GM18519 (cell line): ENCODE measurements at regions not wholly inside any gene's neighbourhood (a gene's known extent, or its start where the extent isn't known, plus 50 kb on each side); places are given as distances from the start of the nearest gene placed in this dataset.

Source experiments
- ATAC-seq: cut with Tn5 transposase; IDR thresholded peaks from one replicate; pipeline ENCODE4 v1.9.1; 2021; ENCODE audit warnings: mild to moderate bottlenecking, moderate library complexity; ENCODE audit not compliant: unreplicated experiment, low FRiP score

GRCh38 chr2:236688157-236688556 is 118.5 kb downstream of the ACKR3 start:
- ATAC-seq, result no peak

DNA sequence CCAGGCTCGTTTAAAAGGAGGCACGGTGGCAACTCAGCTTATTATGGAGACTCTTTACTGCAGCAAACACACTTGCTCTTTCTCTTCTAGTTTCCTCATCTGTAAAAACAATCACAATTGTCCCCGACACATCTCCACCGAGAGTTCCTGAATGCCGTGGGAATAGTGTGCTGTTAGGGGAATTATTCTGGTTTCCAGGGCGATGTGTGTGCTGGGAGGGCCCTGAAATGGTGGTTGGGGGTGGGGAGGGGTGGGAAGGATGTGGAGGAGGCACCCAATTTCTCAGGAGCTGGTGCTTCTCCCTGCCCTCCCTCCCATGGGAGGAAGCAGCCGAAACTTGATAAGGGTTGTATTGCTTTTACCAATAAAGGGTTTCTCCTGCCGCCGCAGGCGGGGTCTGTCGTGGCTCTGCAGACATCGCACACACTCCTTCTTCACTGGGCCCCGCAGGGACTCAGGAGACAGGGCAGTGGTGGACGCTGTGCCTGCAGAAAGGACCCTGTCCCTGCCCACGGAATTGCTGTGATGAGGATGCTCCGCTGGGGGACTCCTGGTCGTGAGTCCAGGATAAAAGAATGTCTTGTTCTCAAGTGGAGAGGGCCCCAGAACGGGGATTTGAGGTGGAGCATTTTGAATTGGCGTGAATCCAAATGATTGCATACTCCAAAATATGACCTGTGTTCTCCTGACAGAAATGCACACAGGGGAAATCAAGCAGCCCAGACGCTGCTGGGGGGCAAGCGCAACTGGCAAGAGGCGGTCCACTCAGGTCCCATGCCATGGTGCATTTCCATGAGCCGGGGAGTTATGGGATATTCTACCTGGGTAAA is 119.2 kb downstream of the ACKR3 start:
- no peak for ATAC-seq

- ATAC-seq, result no peak
Measured at GRCh38 chr2:236689393-236689700, 119.7 kb downstream of the ACKR3 start.

DNA sequence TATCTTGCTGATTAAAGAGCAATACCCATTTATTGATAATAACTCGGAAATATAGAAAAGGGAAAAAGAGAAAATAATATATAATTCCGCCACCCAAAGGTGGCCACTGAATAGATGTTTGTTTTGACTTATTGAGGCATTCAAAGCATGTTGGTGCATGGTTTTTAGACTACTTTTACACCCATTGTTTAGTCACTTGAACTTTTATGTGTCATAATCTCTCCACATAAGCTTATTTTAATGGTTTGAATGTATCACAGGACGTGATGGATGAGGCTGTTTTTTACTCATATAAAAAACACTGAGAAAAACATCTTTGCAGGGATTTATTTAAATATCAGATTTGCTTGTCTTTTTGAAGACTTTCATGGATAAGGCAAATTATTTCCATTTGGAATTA is 120.4 kb downstream of the ACKR3 start:
- no peak for ATAC-seq

- no peak for ATAC-seq
Measured at GRCh38 chr2:236690726-236691125, 121.1 kb downstream of the ACKR3 start.

DNA sequence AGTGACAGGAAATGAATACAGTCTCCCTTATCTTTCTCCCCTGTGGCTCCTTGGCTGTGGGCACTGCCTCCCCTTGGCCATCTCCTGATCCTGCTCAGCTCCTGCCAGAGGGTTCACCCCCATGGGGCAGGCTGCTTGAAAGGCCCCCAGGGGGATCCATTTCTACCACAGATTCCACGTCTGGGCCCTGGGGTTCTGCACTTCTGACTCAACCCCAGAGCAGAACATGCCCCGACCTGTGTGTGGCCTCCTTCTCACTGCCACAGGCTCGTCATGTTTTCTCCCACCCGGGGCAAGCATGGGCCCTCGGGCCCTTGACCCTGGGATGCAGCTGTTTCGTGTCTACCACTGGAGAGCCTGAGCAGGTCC is 122.2 kb downstream of the ACKR3 start:
- no peak for ATAC-seq

GRCh38 chr2:236692937-236693336 is 123.3 kb downstream of the ACKR3 start:
- ATAC-seq, result no peak

DNA sequence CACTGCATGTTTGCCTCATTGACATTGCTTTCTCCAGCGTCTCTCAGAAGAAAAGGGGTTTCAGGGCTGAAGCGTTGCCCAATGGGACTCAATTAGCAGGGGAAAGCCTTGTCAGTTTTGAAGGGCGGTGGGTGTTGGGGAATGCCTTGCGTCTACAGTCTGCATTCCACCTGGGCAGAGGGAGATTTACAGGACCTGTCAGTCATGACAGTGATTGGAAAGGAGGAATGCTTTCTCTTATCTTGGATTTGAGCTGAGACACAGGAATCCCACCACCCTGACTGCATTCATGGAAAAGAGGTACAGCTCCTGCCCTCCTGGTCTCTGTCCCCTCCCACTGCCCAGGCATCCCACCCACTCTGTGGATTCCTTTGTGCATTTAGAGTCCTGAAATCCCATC is 123.9 kb downstream of the ACKR3 start:
- no peak for ATAC-seq

DNA sequence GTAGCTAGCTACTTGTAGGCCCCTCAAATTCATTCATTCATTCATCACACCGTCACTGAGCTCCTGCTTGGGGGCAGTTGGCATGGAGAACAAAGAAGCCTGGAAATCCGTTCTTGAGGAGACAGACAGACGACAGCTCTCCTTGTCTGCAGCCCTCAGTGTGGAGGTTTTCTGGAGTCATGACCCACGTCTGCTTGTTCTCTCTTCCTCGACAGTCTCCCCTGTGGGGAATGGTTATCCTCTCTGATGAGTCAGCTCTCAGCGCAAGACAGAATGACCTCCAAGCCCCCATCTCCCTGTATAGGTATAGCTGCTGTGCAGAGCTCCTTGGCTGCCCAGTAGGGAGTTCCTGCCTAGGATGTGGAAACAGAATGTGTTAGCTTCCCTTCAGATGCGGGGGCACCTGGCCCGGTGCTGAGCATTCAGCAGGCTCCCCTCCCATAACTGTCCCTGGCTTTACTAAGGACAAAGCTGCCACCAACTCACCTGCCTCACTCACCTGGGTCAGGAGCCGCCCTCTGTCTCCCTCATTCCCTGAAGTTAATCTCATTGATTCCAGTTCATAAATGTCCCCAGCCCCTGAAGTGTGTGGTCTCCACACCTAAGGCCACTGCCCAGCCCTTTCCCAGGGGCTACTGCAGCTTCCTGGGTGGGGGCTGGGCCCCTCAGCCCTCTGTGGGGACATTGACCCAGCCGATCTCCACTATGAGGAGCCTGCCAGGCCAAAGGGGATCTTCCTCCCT is 124.7 kb downstream of the ACKR3 start:
- no peak for ATAC-seq

DNA sequence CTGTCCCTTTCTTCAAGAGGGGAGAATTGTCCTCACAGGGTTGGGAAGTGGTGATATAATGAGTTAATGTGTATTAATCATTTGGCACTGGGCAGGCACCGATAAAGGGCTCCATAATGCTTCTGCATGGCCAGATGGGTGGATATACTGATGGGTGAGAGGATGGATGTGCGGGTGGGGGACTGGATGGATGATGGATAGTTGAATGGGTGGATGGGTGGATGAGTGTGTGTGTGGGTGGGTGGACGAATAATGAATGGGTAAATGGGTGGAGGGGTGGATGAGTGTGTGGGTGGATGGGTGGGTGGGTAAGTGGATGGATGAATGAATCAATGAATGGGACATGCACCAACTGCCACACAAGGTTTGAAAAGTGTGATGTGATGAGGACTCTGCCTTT is 127.2 kb downstream of the ACKR3 start:
- no peak for ATAC-seq

- ATAC-seq, result no peak
Measured at GRCh38 chr2:236698016-236698627, 128.5 kb downstream of the ACKR3 start.

DNA sequence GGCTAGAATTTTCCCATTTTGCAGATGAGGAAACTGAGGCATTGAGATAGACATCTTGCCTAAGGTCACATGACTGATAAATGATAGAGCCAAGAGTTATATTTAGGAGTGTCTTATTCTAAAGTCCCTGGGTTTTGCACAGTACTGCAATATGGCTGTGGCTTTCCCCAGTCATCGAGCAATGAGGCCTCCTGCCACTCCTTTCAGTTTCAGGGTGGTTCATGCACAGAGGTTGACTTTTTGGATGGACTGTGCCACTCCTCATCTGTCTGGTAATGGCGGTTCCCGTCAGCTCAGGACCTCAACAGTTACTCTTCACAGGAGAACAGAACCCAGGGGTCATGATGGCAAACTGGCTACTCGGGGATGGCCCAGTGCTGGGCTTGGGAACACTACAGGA is 131.1 kb downstream of the ACKR3 start:
- no peak for ATAC-seq

GRCh38 chr2:236702657-236703372 is 133.2 kb downstream of the ACKR3 start:
- no peak for ATAC-seq

- no peak for ATAC-seq
Measured at GRCh38 chr2:236703373-236703709, 133.7 kb downstream of the ACKR3 start.

- ATAC-seq, result no peak
Measured at GRCh38 chr2:236703906-236704305, 134.3 kb downstream of the ACKR3 start.

DNA sequence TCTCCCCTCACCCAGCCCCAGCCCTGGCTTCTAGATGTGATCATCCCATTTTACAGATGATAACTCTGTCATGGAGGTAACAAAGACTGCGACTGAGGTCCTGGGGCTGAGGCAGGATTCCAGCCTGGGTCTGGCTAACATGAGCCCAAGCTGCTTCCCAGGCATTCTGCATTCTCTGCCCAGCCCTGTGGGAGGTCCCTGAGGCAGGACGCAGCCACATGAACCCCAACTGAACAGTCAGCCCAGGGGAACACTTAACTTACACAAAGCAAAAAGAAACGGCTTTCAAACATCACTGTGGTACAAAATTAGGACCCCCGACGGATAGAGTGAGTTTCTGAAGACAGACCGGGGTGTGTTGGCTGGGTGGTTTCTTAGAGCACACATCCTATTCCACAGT is 135.3 kb downstream of the ACKR3 start:
- no peak for ATAC-seq

DNA sequence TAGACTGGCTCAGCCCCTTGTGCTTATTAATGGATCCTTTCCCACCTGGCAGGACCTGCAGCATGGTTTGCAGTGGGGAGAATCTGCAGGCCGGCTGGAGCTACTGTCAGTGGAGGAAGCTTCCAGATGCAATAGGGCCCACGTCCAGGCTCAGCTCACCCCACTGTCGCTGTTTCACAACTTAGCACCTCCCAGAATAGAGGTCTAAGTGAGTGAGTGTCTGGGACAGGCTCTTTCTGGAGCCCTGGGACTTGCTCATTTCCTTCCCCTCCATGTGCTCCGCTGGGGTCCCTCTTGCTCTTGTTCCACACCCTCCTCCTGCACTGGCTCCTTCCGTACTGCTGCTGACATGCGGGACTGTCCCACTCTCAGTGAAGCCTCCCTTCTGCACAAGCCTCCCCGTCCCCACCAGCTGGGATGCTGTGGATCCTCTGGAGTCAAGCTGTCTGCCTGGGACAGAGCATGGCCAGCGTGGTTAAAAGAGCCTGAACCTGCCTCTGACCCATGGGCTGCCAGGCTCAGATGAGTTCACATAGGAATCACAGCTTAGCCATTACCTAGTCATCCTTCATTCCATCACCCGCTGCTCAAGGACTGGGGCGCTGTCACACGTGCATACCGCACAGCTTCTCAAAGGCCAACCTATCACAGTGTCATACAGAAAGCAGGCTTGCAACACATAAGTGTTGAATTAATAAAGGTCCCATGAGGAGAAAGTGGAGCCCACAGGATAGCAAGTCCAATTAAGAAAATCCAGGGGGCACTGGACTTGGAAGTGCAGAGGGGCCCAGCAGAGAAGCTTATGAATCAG is 135.9 kb downstream of the ACKR3 start:
- ATAC-seq, result no peak

- ATAC-seq, result no peak
Measured at GRCh38 chr2:236706288-236706687, 136.7 kb downstream of the ACKR3 start.

DNA sequence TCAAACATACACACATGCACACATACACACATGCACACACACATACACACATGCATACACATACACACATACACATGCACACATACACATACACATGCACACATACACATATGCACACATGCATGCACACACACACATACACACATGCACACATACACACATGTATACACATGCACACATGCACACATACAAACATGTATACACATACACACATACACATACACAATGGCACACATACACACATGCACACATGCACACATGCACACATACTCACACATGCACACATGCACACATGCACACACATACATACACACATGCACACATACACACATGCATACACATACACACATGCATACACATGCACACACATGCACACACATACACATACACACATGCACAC is 137.2 kb downstream of the ACKR3 start:
- no peak for ATAC-seq

- ATAC-seq, result no peak
Measured at GRCh38 chr2:236711440-236711839, 141.8 kb downstream of the ACKR3 start.
